LoVo (cell line): ENCODE measurements at regions not wholly inside any gene's neighbourhood (a gene's known extent, or its start where the extent isn't known, plus 50 kb on each side); places are given as distances from the start of the nearest gene placed in this dataset.
A peak's percentile ranks its signal among the peaks of the same experiment; 100 is the strongest.
"Not testable (repeated sequence)": the region's sequence is repeated elsewhere in the genome, so short reads cannot be mapped to it uniquely, and the experiment has no call there.

Experiments used
- DNase-seq: peaks from one replicate; pipeline ENCODE4 v3.0.0-alpha.2; 2016; ENCODE audit warnings: low spot score

GRCh38 chr15:31598620-31599019 lies 272.0 kb downstream of the KLF13 start:
- no peak for DNase-seq

- no peak for DNase-seq
These were observed 278.9 kb downstream of the KLF13 start for GRCh38 chr15:31605467-31605931.

GRCh38 chr15:31606194-31606669 lies 279.6 kb downstream of the KLF13 start:
- DNase-seq, result no peak

- DNase-seq, result no peak
These were observed 280.4 kb downstream of the KLF13 start for GRCh38 chr15:31606931-31607497.

- DNase-seq, result no peak
These were observed 281.0 kb downstream of the KLF13 start for GRCh38 chr15:31607656-31608055.

- peak; percentile 13 for DNase-seq
These were observed 282.6 kb downstream of the KLF13 start for GRCh38 chr15:31609258-31609681.

- DNase-seq, result no peak
These were observed 283.3 kb downstream of the KLF13 start for GRCh38 chr15:31609906-31610305.

GRCh38 chr15:31615643-31616415 lies 289.2 kb downstream of the KLF13 start:
- DNase-seq, result no peak

- not testable (repeated sequence) for DNase-seq
These were observed 296.7 kb downstream of the KLF13 start for GRCh38 chr15:31623297-31623696.

GRCh38 chr15:31624115-31624514 lies 297.5 kb downstream of the KLF13 start:
- not testable (repeated sequence) for DNase-seq

- not testable (repeated sequence) for DNase-seq
These were observed 309.1 kb downstream of the KLF13 start for GRCh38 chr15:31635715-31636114.

GRCh38 chr15:31636911-31637310 lies 310.3 kb downstream of the KLF13 start:
- DNase-seq, result not testable (repeated sequence)

- DNase-seq, result not testable (repeated sequence)
These were observed 317.3 kb downstream of the KLF13 start for GRCh38 chr15:31643955-31644354.

- not testable (repeated sequence) for DNase-seq
These were observed 318.1 kb downstream of the KLF13 start for GRCh38 chr15:31644761-31645160.

GRCh38 chr15:31647337-31647826 lies 320.7 kb downstream of the KLF13 start:
- not testable (repeated sequence) for DNase-seq

GRCh38 chr15:31649634-31650033 lies 323.0 kb downstream of the KLF13 start:
- not testable (repeated sequence) for DNase-seq

- not testable (repeated sequence) for DNase-seq
These were observed 323.5 kb downstream of the KLF13 start for GRCh38 chr15:31650055-31650701.

GRCh38 chr15:31656915-31657314 lies 330.3 kb downstream of the KLF13 start:
- not testable (repeated sequence) for DNase-seq

GRCh38 chr15:31660816-31661215 lies 334.2 kb downstream of the KLF13 start:
- DNase-seq, result no peak

- DNase-seq, result not testable (repeated sequence)
These were observed 339.1 kb downstream of the KLF13 start for GRCh38 chr15:31665732-31666131.

GRCh38 chr15:31669158-31669908 lies 342.7 kb downstream of the KLF13 start:
- DNase-seq, result not testable (repeated sequence)

GRCh38 chr15:31673263-31673662 lies 346.6 kb downstream of the KLF13 start:
- DNase-seq, result not testable (repeated sequence)
